ENCODE measurements at regions not wholly inside any gene's neighbourhood (a gene's known extent, or its start where the extent isn't known, plus 50 kb on each side); places are given as distances from the start of the nearest gene placed in this dataset.

DNA sequence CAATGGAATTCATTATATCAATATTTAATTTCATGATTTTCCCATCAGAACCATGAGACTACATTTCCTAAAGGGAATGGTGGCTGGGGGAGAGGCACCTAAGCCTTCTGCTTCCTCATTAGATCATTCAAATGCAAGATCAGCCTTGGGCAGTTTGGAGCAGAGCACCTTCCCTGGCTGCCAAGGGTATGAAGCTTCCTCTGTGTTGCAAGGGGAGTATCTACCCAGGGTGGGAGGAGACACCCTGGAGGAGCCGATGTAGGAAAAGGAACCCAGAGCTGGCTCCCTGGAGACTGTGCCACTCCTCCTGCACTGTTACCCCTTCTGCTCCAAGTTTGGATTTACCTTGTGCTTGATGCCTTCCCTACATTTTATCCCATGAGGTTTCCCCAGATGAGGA lies 299.7 kb upstream of the PRDM1 start:
- DNase-seq, result no peak

DNA sequence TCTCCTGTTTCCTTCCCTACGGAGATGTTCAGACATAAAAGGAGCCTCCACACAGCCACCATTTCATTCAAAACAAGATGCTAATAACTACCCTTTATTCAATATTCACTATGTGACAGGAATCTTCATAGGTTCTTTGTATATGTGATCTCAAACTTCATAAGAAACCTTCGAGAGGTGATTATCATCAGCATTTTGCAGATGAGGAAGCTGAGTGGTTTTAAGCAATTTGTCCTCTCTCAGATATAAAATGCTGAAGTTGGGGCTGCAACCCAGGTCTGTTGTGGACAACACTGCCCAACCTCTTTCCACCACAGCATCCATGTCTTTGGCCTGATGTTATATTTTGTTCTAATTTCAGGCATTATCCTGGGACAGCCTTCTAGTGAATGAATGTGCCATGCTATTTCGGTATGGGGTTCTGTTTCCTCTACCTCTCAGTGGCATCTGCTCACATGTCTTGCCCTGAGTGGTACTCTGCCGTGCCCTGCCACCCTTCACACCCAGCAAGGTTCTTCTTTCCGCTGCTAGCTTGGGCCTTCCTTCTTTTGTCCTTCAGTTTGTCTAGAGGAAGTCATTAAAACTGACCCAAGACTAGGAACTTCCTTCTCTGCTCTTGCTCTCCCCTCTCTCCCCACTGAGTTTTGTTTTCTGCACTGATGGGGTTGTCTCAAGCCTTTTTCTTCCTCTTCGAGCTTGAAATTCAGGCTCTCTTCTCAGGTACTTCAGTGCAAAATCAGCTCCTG lies 300.9 kb upstream of the PRDM1 start:
- no peak for DNase-seq

DNA sequence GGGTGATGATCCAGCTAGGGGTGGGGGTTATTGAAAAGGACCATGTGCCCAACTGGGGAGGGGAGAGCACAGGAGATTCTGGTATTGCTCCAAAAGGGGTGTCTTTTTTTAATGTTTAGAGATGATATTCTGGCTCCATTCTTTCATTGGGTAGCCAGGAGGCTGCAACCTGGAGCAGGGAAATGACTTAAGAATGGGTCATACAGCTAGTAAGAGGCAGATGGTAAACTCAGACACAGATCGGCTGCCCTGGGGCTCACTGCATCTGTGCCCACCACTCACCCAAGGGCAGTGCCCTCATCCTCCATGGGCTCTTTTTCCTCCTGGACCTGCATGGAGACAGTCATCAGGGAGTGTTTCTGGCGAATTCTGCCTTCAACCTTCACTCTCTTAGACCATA lies 302.0 kb upstream of the PRDM1 start:
- DNase-seq, result no peak

DNA sequence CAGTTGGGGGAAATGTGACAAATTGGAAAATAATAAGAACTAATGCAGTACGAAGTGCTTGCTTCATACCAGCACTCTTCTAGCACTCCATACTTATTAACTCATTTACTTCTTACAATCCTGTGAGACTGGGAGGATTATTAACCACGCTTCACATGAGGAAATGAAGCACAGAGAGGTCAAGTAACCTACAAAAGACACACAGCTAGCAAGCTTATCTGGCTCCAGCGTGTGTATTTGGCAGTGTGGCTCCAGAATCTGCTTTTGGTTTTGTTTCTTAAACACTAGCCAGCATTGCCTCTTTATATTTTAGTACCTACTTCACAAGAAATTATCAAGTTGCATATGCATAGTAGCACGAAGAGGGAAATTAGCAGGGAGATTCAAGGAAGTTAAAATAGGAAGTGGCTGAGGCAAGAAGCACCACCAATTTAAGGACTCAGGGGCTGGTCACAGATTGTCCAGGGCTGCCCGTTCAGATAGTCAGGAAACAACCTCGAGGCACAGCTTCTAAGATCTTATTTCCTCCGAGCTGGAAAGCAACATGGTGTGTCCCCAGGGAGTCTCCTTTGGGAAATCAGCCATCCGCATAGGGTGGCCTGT lies 302.7 kb upstream of the PRDM1 start:
- DNase-seq, result no peak

DNA sequence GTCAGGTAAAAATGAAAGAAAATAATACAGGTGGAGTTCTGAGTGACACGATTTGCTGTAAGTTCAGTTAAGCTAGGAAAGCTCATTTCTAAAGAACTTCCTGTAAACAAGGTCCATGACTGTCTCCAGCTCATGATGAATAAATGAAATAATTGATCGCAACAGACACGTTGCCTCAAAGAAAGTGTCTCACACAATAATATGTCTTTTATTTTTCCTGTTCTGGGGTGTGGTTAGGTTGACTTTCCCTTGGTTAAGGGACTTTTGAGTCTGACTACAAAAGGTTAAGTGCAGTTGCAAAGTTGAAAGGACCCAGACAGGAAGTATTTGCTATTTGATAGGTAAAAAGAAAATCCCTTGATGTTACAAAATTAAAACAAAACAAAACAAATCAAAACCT lies 304.2 kb upstream of the PRDM1 start:
- DNase-seq, result no peak

DNA sequence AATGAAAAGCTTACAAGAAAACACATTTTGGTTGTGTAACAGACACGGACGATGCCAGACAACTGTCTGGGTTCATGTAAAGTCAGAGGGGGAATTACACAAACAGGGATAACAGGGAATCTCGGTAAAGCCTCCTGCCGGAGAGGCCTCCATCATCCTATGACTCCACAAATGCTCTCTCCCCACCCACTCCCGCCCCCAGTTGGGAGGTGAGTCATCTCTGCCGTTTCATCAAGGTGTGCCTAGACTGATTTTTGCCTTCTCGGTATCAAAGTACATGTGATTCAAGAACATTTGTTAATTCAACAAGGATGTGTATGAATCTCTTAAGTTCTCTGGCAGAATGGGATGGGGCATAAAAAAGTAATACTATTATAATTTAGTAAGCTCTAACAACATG lies 304.9 kb upstream of the PRDM1 start:
- DNase-seq, result peak in 2 of 4 experiments; percentile 1 to 2

DNA sequence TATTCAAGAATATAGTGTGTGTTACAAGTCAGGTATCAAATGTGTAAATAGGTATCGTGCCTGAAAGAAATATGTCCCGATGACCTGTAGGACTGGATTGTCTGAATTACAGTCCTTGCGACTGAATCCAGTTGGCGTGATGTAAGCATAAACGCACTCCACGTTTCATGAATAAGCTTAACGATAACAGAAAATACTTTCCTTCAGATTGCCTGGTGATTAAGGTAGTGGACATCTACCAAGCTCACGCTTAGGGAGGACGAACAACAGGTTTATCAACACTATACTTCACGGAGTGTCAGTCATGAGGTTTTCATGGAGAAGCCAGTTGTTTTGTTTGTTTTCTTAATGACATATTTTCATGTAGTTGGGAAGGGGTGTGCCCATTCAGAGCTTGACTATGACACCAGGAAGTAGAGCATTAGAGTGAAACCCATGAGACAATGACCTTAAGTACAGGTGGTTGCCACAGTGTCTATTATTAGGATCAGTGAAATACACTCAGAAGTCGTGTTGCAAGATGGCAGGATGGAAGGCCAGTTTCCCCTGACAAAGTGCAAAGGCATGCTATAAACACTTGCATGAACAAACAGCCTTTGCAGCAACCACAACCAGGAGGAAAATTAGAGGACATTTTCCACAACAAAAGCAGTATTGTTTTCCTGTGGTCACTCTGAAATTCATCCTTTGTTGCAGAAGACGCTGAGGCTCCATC lies 305.8 kb upstream of the PRDM1 start:
- DNase-seq, result no peak

DNA sequence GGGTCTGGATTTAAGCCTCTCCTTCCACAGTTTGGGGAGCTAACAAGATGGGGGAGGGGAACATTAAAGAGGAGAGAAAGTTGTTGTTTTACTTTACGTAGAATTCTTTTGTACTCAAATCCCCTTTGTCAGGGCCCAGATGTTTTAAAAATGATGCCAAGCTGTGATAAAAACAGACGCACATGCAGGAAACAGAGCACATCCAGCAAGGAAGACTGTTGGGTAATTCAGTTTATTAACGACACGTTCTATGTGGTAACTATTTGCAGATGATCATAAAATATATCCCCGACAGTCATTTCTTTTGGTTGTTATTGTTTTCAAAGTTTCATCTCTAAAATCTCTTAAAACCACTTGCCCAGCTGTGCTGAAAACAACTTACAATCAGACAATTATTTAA lies 307.0 kb upstream of the PRDM1 start:
- no peak for DNase-seq

DNA sequence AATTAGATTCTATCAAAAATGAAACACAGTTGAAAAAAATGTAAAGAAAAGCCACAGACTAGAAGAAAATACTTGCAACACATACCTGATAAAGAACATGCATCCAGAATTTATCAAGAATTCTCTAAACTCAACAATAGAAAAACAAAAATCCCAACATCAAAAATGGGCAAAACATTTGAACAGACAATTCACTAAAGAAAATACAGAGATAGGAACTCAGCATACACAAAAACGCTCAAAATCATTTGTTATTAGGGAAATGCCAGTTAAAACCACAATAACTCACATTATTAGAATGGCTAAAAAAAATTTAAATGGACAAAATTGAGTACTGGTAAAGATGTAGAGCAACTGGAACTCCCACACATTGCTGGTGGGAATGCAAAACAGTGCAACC lies 311.0 kb upstream of the PRDM1 start:
- no peak for DNase-seq

DNA sequence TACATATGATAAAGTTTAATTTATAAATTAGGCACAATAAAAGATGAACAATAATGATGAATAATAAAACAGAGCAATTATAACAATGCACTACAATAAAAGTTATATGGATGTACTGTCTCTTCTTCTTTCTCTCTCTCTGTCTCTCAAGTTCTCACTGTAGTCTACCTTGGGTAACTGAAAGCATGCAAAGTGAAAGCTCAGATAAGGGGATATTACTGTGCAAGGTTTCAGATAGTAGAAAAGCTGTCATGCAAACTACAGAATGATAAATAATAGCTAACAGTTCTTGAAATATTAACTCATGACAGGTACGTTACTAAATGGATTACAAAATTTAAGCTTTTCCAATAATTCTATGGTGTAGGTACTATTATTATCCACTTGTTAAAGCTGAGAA lies 311.9 kb upstream of the PRDM1 start:
- no peak for DNase-seq

DNA sequence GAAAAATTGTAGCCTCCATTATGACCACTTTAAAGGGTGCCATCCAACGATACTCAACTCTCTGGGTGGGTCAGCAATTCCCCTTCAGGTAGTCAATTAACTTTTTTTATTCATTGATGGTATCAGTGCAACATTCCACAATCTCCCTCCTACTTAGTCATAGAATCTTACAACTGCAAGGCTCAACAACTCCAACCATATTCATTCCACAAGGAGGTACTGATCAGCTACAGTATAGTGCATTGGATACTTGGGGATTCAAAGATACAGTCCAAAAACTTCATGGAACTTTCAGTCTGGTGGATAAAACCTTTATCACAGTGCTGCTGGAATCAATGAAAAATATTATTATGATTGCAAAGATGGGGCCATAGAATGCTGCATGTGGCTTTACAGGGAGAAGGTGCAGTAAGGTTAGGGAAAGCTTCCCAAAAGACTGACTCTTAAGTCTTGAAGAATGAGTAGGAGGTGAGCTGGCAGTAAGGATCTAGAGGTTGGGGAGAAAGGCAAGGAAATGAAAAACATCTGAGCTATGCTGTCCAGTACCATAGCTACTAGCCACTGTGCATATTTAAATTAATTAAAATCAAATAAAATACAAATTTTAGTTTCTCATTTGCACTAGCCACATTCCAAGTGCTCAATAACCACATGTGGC lies 314.7 kb upstream of the PRDM1 start:
- no peak for DNase-seq

DNA sequence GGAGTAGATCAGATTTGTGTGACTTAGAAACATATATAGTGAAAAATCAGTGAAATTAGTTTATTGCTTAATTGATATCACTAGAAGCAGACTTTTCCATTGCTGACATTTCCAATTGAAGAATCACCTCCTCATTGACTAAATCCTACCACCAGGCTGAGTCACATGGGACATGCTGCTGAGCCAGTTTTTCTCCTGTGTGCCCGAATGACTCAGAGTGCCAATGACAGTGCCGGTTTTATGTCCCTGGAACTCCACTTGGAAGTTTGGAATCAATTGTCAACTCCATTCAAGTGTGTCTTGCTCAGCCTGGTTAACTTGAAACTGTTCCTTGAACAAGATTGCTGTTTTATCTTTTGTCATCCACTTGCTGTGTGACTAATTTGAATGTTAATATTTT lies 316.1 kb upstream of the PRDM1 start:
- DNase-seq, result no peak

DNA sequence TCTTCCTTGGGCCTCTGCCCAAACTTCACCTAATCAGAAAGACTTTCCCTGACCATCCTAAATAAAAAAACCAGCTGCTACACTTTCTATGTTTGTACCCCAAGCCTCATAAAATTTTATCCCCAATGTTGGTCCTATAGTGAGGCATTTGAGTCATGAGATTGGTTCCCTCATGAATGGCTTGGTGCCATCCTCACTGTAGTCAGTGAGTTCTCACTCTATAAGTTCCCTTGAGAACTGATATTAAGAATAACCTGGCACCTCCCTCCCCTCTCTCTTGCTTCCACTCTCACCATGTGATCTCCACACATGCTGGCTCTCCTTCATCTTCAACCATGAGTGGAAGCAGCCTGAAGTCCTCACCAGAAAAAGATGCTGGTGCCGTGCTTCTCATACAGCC lies 316.9 kb upstream of the PRDM1 start:
- DNase-seq, result no peak

DNA sequence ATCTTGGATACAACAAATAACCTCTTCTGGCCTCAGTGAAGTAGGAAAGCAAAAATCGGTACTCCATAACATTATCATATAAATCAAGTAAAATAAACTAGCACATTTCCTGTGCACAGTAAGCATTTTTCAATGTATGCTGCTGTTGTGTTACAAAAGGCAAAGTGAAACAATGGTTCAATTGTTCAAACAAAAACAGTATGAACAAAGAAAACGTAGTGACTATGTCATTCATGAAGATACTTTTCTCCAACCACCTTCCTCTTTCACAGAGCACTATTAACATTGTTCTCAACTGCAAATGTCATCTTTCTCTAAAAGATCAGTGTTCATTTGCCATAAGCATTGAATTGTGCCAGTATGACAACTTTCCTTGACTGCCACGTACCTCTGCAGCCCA lies 318.6 kb upstream of the PRDM1 start:
- DNase-seq, result no peak

DNA sequence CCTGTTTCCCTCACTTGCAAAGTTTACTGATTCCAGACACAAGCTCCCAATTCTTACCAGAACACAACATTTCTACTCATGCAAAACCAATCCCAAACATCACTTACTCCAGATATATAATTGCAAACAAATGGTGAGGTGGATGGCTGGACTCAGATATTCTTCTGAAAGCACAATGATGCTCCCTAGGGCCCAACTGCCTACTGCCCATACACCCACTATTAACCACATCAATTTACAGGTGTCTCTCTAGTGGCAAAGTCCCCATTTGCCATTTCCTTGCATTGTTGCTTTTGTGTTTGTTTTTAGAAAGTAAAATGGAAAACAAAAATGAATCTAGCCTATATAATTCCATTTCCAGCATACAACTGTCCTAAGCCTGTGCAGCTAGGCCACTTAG lies 320.9 kb upstream of the PRDM1 start:
- DNase-seq, result no peak

DNA sequence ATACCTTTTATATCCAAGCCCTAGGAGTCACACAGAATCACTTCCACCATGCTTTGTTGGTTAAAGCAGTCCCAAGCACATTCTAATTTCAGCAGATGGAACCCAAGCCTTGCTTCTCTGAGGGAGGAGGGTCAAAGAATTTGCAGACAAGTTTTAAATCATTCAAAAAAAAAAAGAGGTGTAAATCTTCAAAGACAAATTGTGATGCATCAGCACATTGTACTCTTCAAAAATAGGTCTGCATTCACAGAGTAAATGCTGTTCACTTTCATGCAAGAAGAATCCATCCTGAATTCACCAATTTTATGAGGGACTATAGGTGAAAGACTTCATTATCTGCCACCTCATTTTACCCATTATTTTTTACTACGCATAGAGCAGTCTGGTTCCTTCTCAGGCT lies 321.8 kb upstream of the PRDM1 start:
- no peak for DNase-seq

DNA sequence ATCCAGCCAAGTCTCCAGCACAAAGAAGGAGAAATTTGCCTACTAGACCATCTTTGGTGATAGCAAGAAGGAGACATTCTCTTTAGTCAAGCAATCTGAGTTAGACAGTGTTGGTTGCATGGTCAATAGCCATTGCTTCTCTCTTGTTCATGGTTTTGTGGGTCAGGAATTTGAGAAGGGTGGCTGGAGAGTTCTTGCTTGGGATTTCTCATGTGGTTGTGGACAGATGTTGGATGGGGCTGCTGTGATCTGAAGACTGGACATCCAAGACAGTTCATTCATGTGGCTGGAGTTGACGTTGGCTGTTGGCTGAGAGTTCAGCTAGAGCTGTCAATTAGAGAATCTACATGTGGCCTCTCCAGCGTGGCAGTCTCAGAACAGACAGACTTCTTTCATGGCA lies 322.3 kb upstream of the PRDM1 start:
- no peak for DNase-seq

DNA sequence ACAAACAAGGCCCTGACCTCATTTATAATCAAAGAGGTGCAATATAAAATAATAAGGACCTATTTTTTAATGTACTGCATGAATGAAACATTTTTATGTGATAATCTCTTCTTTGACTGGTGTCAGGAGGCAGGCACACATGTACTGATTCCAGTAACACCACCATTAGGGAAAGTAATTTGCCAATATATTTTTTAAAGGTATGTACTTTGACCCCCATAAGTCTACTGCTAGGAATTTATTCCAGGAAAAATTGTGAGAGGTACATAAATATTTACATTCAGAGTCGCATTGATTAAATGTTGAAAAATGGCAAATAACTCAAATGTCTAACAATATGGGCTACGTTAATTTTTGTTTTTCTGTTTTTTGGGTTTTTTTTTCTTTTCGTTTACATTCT lies 325.4 kb upstream of the PRDM1 start:
- no peak for DNase-seq

DNA sequence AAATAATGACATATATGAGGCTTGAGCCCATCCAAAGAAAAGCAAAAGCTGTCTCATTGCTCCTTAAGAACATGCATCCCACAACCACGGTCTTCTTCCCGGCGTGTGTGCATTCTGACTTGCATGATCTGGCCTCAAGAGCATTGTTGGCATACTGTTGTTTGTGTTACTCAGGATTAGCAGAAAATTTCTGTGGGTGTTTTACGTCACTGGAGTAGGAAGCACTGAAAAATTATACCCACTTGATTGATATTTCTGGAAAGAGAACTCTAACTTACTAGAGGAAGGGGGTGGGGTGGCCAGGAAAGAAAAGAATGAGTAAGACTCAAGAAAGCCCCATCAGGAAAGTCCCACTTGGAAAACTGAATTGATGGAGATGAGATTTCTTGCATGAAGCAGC lies 326.2 kb upstream of the PRDM1 start:
- no peak for DNase-seq

DNA sequence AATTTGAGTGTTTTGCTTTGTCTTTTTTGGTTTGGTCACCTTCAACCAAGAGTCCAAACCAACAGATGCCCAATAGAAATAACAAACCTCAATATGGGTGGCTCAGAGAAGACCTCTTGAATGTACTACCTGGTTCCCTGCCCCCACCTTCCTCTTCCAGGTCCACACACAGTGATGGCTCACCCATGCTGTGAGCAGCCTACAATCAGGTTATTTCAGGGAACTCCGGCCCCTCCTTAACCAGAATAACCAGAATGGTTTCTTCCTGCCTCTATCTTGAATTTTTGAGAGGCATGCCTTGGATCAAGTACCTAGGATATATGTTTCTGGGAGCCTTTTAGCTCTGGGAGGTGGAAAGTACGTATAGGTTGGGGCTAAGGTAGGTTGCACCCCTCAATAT lies 327.1 kb upstream of the PRDM1 start:
- DNase-seq, result no peak

DNA sequence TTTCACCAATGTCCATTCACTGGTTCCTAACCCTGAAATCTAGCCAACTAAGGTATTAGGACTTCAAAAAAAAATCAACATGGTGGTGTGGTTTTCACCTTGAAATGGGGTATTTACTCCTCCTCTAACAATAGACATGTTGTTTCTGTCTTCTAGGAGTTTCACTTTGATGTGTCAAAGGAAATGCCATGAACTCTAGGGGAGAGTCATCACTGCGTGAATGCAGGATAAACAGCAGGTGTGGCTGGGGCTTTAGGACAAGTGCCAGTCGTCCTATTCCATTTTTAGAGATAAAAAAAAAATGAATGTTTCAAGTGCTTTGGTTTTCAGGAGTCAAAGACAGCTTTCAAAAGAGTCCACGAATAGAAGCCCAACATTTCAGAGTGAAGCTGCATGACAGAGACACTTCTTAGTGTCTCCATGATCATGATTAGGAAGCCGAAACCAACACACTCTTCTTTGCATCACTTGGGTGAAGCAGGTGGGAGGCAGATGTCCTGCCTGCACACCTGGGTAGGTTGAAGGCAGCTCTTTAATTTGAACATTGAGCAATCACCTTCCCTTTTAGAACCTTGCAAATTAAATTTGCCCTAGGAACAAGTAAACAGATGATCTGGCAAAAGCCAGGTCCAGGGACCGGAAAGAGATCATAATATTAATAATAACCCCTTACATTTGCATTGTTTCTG lies 328.5 kb upstream of the PRDM1 start:
- no peak for DNase-seq

DNA sequence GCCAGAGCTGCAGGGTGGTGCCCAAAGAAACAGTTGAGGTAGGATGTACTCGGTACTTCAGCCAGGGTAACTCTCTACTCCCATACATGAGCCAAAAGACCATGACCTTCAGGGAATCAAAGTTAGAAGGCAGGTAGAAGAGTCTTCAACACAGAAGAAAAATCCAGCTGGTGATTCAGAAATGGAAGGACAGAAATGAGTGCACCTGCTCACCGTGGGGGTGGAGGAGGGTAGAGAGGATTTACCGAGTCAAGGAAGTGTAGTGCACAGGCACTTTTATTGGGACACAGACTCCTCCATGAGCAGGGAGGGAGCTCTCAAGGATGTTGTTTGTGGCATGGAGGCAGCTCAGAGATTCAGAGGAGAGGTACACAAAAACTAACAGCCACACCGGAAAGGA lies 330.3 kb upstream of the PRDM1 start:
- no peak for DNase-seq

DNA sequence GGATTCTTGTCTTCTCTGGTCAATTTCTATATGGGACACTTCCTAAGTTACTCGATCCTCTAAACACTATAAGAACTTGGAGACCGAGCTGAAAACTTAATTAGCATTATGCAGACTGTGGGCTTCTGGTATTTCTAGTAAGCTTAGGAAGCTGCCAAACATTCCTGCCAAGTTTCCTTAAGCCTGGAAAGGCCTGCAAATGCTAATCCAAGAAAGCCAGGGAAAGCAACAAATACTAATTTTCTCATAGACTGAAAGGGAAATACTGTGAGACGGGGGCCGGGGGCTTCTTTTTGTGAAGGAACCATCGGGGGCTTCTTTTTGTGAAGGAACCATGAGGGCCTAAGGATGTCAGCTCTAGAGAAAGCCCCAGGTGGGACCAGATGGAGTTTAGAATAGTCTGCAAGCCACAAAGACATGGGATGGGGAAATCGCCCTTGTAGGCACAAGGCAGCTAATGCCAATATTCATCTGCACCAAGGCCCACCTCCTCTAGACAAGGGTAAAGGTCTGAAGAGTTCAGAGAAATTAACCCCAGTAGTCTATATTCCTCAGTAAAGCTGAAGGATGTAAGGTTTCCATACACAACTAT lies 332.4 kb upstream of the PRDM1 start:
- DNase-seq, result no peak

Measured in activated naive CD4-positive, alpha-beta T cell (primary cell).